GM23338 (cell line): ENCODE measurements at regions not wholly inside any gene's neighbourhood (a gene's known extent, or its start where the extent isn't known, plus 50 kb on each side); places are given as distances from the start of the nearest gene placed in this dataset.

Experiments used
- ATAC-seq: fragments of 200-7000 bp; cut with Tn5 transposase; 3 replicates; pipeline ENCODE4 v1.9.1; 2020
- DNase-seq: peaks from one replicate; pipeline ENCODE4 v3.0.0-alpha.2; 2015; ENCODE audit warnings: low spot score
- H2AFZ ChIP-seq: fragments of 200-600 bp; sonication (generic); 2 replicates; pipeline ENCODE4 v1.8.0; 2016; ENCODE audit warnings: antibody characterized with exemption, mild to moderate bottlenecking, moderate library complexity
- H3F3A ChIP-seq: fragments of 200-600 bp; sonication (generic); replicated peaks from 2 replicates; pipeline ENCODE4 v1.8.0; 2017; ENCODE audit warnings: antibody characterized with exemption, mixed run types, low read depth
- H3K27ac ChIP-seq: fragments of 200-600 bp; sonication (generic); 2 replicates; pipeline ENCODE4 v1.6.1; 2016; ENCODE audit warnings: low read depth
- H3K27me3 ChIP-seq: fragments of 200-600 bp; sonication (generic); 2 replicates; pipeline ENCODE4 v1.8.0; 2016; ENCODE audit warnings: mild to moderate bottlenecking, mixed run types, moderate library complexity; ENCODE audit not compliant: insufficient read depth
- H3K36me3 ChIP-seq: fragments of 200-600 bp; sonication (generic); 2 replicates; pipeline ENCODE4 v1.8.0; 2016; ENCODE audit warnings: mild to moderate bottlenecking; ENCODE audit not compliant: insufficient read depth
- H3K4me1 ChIP-seq: fragments of 200-600 bp; sonication (generic); 2 replicates; pipeline ENCODE4 v1.8.0; 2016; ENCODE audit warnings: mild to moderate bottlenecking, moderate library complexity; ENCODE audit not compliant: insufficient read depth
- H3K4me2 ChIP-seq: fragments of 200-600 bp; sonication (generic); 2 replicates; pipeline ENCODE4 v1.7.1; 2017; ENCODE audit warnings: mixed run types
- H3K4me3 ChIP-seq: fragments of 200-600 bp; sonication (generic); 2 replicates; pipeline ENCODE4 v1.6.1; 2016; ENCODE audit warnings: mixed run types
- H3K79me2 ChIP-seq: fragments of 200-600 bp; sonication (generic); replicated peaks from 2 replicates; pipeline ENCODE4 v1.8.0; 2017; ENCODE audit warnings: mild to moderate bottlenecking; ENCODE audit not compliant: insufficient read depth
- H3K9me2 ChIP-seq: fragments of 200-600 bp; sonication (generic); 2 replicates; pipeline ENCODE4 v1.8.0; 2017; ENCODE audit not compliant: insufficient read depth
- H4K20me1 ChIP-seq: fragments of 200-600 bp; sonication (generic); replicated peaks from 2 replicates; pipeline ENCODE4 v1.8.0; 2017; ENCODE audit warnings: mild to moderate bottlenecking; ENCODE audit not compliant: insufficient read depth
- H3K27ac Mint-ChIP-seq: 2 replicates; pipeline ENCODE4 v1.8.0; 2020; ENCODE audit warnings: inconsistent platforms, mild to moderate bottlenecking, moderate library complexity, mixed read lengths
- H3K27me3 Mint-ChIP-seq: 3 replicates; pipeline ENCODE4 v1.8.0; 2022; ENCODE audit warnings: low read depth, mild to moderate bottlenecking, moderate library complexity, mixed read lengths, inconsistent platforms; ENCODE audit not compliant: insufficient read depth, poor library complexity
- H3K36me3 Mint-ChIP-seq: 3 replicates; pipeline ENCODE4 v1.8.0; 2021; ENCODE audit warnings: low read depth, mild to moderate bottlenecking, inconsistent platforms, moderate library complexity, mixed read lengths
- H3K4me1 Mint-ChIP-seq: 3 replicates; pipeline ENCODE4 v1.8.0; 2020; ENCODE audit warnings: mild to moderate bottlenecking, inconsistent platforms, mixed read lengths
- H3K4me3 Mint-ChIP-seq: 3 replicates; pipeline ENCODE4 v1.8.0; 2021; ENCODE audit warnings: moderate library complexity, mild to moderate bottlenecking, inconsistent platforms, mixed read lengths
- H3K9me3 Mint-ChIP-seq: 3 replicates; pipeline ENCODE4 v1.8.0; 2020; ENCODE audit warnings: moderate library complexity, mild to moderate bottlenecking, inconsistent platforms, mixed read lengths
- CTCF ChIP-seq, 2 experiments: fragments of 200-600 bp in 1 of 2; sonication (generic) in 1 of 2; conservative IDR thresholded peaks; 2 replicates each; pipeline versions ENCODE4 v1.5.1 to v1.6.1; 2016 to 2017; ENCODE audit warnings: antibody characterized with exemption in 2 of 2, low read depth in 2 of 2, mild to moderate bottlenecking in 2 of 2, moderate library complexity in 1 of 2
- JUNB ChIP-seq: IDR thresholded peaks from one replicate; pipeline ENCODE4 v1.6.1; 2016; ENCODE audit warnings: antibody characterized with exemption; ENCODE audit not compliant: unreplicated experiment
- STAT1 ChIP-seq: IDR thresholded peaks from one replicate; pipeline ENCODE4 v1.6.1; 2016; ENCODE audit warnings: antibody characterized with exemption; ENCODE audit not compliant: unreplicated experiment
- ZNF331 ChIP-seq: fragments of 250-450 bp; sonication (Bioruptor Pico); IDR thresholded peaks from 2 replicates; pipeline ENCODE4 v1.5.0; 2020; ENCODE audit warnings: low read depth, mild to moderate bottlenecking, moderate library complexity
- ZNF462 ChIP-seq: fragments of 250-450 bp; sonication (Bioruptor Pico); IDR thresholded peaks from 2 replicates; pipeline ENCODE4 v1.5.0; 2020; ENCODE audit warnings: mild to moderate bottlenecking, moderate library complexity

- Histone ChIP-seq H3K27me3 (no peaks in the 10 kb centered on the region), H3K36me3 (no peaks in the 10 kb centered on the region), H3K4me3 (no peak overlapping the region), H3F3A (no peaks in the 10 kb centered on the region), H3K27ac (no peak overlapping the region), H3K9me2 (peaks cover 4% of the 10 kb centered on the region; the same call in 1 of the 2 replicates), H4K20me1 (no peaks in the 10 kb centered on the region), H3K4me1 (peaks cover 10% of the 10 kb centered on the region; the same call in 1 of the 2 replicates), H2AFZ (no peak overlapping the region), H3K4me2 (no peak overlapping the region), H3K79me2 (no peaks in the 10 kb centered on the region)
- H3K4me1 Mint-ChIP-seq: peaks cover 11% of the 10 kb centered on the region
- DNase-seq: peak; percentile 21
- no peaks in the 10 kb centered on the region for H3K9me3 Mint-ChIP-seq
- H3K27me3 Mint-ChIP-seq: no peaks in the 10 kb centered on the region
- peak; percentile 59 for ATAC-seq
- H3K36me3 Mint-ChIP-seq: no peaks in the 10 kb centered on the region
- TF ChIP-seq ZNF462 (CRISPR knock-in tag) (no peak), ZNF331 (no peak), CTCF (conservative IDR thresholded peaks at IDR 0.05; ENCODE audit: low read depth in 2 of 2) (no peak), STAT1 (no peak), JUNB (no peak)
- H3K4me3 Mint-ChIP-seq: no peak overlapping the region
- H3K27ac Mint-ChIP-seq: no peak overlapping the region
Measured at GRCh38 chr2:193480187-193480586, 1285.5 kb upstream of the TMEFF2 start.
